GM12892 (cell line): ENCODE measurements at regions not wholly inside any gene's neighbourhood (a gene's known extent, or its start where the extent isn't known, plus 50 kb on each side); places are given as distances from the start of the nearest gene placed in this dataset.

Experiments used
- POLR2A ChIP-seq: IDR thresholded peaks from 2 replicates; pipeline ENCODE4 v1.6.1; 2011; ENCODE audit warnings: low read depth, low read length, control low read depth
- POLR2AphosphoS5 ChIP-seq: IDR thresholded peaks from 2 replicates; pipeline ENCODE4 v1.6.1; 2011; ENCODE audit warnings: low read depth, low read length, control low read depth

GRCh38 chr12:115680967-115681366 is 596.5 kb downstream of the MED13L start:
- no peak for TF ChIP-seq POLR2AphosphoS5
- TF ChIP-seq POLR2A, result no peak
